ENCODE measurements at regions not wholly inside any gene's neighbourhood (a gene's known extent, or its start where the extent isn't known, plus 50 kb on each side); places are given as distances from the start of the nearest gene placed in this dataset.
A peak's percentile ranks its signal among the peaks of the same experiment; 100 is the strongest.

- TF ChIP-seq, protein P1, sequence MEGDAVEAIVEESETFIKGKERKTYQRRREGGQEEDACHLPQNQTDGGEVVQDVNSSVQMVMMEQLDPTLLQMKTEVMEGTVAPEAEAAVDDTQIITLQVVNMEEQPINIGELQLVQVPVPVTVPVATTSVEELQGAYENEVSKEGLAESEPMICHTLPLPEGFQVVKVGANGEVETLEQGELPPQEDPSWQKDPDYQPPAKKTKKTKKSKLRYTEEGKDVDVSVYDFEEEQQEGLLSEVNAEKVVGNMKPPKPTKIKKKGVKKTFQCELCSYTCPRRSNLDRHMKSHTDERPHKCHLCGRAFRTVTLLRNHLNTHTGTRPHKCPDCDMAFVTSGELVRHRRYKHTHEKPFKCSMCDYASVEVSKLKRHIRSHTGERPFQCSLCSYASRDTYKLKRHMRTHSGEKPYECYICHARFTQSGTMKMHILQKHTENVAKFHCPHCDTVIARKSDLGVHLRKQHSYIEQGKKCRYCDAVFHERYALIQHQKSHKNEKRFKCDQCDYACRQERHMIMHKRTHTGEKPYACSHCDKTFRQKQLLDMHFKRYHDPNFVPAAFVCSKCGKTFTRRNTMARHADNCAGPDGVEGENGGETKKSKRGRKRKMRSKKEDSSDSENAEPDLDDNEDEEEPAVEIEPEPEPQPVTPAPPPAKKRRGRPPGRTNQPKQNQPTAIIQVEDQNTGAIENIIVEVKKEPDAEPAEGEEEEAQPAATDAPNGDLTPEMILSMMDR (IDR thresholded peaks at IDR 0.05) = peak in 2 of 3 experiments; percentile 15 to 16
- TF ChIP-seq POLR2AphosphoS5 (IDR thresholded peaks at IDR 0.05) = no peak
Measured at GRCh38 chr18:76252880-76253279, 242.2 kb downstream of the ZNF516 start.
